GM20000 (cell line): ENCODE measurements at regions not wholly inside any gene's neighbourhood (a gene's known extent, or its start where the extent isn't known, plus 50 kb on each side); places are given as distances from the start of the nearest gene placed in this dataset.

ENCODE experiments used
- DNase-seq: peaks from one replicate; pipeline ENCODE4 v3.0.0; 2012; ENCODE audit warnings: low spot score
- CTCF ChIP-seq: IDR thresholded peaks from 2 replicates; pipeline ENCODE4 v1.5.1; 2012; ENCODE audit warnings: mild to moderate bottlenecking, control low read depth; ENCODE audit errors: extremely low read depth, missing control alignments

- no peak for TF ChIP-seq CTCF
- no peak for DNase-seq
These were observed 94.5 kb upstream of the CACNA1A start for GRCh38 chr19:13600802-13601201.

- TF ChIP-seq CTCF, result no peak
- DNase-seq, result no peak
These were observed 93.8 kb upstream of the CACNA1A start for GRCh38 chr19:13600091-13600490.

GRCh38 chr19:13599681-13600080, 93.4 kb upstream of the CACNA1A start:
- no peak for DNase-seq
- no peak for TF ChIP-seq CTCF

DNA sequence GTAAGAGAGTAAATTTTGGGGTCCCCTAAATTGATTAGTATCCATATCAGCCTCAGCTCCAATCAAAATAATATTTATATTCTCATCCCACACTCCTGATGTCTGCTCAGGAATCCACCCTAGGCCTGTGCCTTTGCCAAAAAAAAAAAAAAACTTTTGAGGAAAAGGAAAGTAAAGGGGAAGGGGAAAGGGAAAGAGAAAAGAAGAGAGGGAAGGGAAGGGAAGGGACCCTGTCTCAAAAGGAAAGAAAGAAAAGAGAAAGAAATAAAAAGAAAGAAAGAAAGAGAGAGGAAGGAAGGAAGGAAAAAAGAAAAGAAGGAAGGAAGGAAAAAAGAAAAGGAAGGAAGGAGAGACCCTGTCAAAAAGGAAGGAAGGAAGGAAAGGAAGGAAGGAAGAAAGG, 91.8 kb upstream of the CACNA1A start:
- TF ChIP-seq CTCF, result no peak
- no peak for DNase-seq

DNA sequence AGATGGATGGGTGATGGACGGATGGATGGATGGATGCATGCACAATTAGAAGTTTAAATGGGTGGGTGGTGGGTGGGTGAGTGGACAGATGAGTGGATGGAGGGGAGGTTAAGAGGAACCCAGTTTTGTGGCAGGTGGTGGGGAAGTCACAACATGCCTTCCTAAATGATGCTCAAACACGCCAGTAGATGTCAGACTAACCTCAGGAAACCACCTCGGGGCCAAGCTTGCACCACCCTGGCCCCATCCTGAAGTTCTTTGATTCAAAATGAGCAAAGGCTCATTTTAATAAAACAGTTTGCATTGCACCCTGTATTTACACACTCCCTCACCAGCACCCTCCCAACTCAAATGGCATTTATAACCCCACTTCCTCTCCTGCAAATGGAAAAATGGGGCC, 91.4 kb upstream of the CACNA1A start:
- peak; percentile 89 for DNase-seq
- peak; percentile 53 for TF ChIP-seq CTCF

GRCh38 chr19:13588957-13589833, 82.9 kb upstream of the CACNA1A start:
- TF ChIP-seq CTCF, result peak; percentile 90
- DNase-seq, result peak; percentile 82

DNA sequence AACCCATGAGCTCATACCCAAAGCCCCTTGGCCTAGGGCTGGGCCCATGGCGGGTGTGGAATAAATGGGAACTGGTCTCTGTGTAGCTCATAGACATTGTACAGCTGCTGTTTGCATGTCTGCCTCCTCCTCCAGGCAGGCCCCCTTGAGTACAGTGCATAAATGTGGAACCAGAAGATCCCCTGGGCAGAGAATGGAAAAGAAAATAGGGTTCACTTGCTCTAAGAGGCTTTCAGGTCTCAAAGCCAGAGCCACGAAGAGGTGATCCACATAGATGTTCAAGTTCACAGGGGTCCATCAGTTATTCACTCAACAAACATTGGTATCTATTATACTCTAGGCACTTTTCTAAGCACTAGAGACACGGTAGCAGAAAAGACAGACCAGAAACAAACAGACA, 79.2 kb upstream of the CACNA1A start:
- no peak for DNase-seq
- no peak for TF ChIP-seq CTCF
